ENCODE measurements at regions not wholly inside any gene's neighbourhood (a gene's known extent, or its start where the extent isn't known, plus 50 kb on each side); places are given as distances from the start of the nearest gene placed in this dataset.

DNA sequence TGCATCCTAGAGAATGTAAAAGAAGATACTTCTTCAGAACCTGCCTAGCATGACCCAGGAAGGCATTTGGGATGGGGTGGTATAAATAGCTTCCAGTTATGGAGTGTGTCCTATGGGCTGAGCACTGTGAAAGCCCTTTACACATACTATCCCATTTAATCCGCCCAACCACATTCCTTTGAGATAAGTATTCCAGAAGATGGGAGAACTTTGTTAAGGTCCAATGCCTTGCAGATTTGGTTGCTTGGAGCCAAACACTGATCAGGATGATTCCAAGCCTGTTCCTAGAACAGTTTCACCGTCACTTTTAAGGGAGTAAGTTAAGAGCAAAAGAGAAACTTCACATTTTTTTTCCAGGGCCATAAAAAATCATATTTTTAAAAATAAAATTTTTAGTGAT, 82.5 kb upstream of the CLMN start:
- intact Hi-C loops (cut with micrococcal nuclease) = no loop called here
- Mint-ChIP-seq H3K27ac (no peak overlapping the region), H3K4me1 (ENCODE audit: low read depth) (no peaks in the 10 kb centered on the region), H3K9me3 (no peaks in the 10 kb centered on the region), H3K27me3 (ENCODE audit: insufficient read depth) (no peaks in the 10 kb centered on the region), H3K36me3 (ENCODE audit: low read depth) (peaks cover 6% of the 10 kb centered on the region), H3K4me3 (no peak overlapping the region)
- DNase-seq (ENCODE audit: low spot score) = no peak

DNA sequence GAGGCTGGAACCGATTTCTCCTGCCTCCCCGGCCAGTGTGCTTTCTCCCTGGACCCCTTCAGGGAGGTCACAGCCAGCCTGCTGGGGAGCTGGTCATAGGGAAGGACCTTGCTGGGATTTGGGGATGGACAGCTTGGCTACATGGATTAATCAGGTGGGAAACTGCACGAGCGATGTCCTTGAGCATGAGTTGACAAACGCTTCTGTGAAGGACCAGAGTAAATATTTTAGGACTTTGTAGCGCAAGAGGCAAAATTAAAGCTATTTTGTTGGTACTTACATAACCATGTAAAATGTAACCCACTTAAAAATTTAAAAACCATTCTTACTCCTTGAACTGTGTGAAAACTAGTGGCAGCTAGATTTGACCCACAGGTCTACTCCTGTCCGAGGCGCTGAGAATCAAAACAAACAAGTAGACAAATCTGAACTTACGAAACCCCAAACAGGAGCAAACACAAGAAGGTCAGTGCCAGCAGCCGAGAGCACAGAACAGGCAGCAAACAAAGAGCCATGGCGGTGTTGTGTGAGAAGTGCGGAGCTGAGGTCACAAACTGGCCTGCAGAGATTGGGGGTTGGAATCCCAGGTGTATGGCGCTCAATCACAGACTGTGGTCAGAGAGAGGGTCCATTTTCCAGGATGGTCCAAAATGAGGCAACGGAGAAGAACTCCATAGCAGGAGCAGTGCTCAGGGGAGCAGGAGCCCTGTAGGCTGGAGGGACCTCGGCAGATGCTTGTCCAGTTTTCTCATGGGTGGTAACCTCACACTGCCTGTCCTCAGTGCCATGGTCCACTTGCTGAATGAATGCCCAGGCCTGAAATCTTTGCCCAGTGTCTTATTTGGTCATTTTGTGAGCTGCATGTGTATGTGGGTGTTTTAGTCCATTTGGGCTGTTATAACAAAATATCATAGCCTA, 79.2 kb upstream of the CLMN start:
- no peak for DNase-seq (ENCODE audit: low spot score)
- Mint-ChIP-seq H3K4me1 (ENCODE audit: low read depth) (no peaks in the 10 kb centered on the region), H3K9me3 (no peaks in the 10 kb centered on the region), H3K27ac (no peak overlapping the region), H3K27me3 (ENCODE audit: insufficient read depth) (no peaks in the 10 kb centered on the region), H3K4me3 (no peak overlapping the region), H3K36me3 (ENCODE audit: low read depth) (no peaks in the 10 kb centered on the region)
- intact Hi-C loops (cut with micrococcal nuclease) = no loop called here

DNA sequence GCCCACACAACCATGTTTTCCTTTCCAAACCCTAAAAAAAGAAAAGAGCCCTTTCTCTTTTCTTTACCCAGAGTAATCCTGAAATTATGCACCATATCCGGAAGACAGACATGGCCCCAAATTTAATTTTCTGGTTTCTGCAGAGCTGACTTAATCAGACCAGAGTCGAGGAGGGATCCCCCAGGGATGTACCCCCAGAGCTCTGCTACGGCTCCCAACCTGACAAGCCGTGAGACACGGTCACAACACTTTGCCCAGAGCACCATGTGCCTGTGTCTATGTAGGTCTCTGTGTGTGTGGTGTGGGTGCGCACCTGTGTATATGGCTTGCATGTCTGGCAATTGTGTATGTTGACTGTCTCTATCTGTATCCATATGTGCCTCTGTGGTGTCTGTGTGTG, 77.6 kb upstream of the CLMN start:
- DNase-seq (ENCODE audit: low spot score) = no peak
- Mint-ChIP-seq H3K27me3 (ENCODE audit: insufficient read depth) (no peaks in the 10 kb centered on the region), H3K4me1 (ENCODE audit: low read depth) (no peaks in the 10 kb centered on the region), H3K4me3 (no peak overlapping the region), H3K27ac (no peak overlapping the region), H3K9me3 (no peaks in the 10 kb centered on the region), H3K36me3 (ENCODE audit: low read depth) (no peaks in the 10 kb centered on the region)
- intact Hi-C loops (cut with micrococcal nuclease) = no loop called here

DNA sequence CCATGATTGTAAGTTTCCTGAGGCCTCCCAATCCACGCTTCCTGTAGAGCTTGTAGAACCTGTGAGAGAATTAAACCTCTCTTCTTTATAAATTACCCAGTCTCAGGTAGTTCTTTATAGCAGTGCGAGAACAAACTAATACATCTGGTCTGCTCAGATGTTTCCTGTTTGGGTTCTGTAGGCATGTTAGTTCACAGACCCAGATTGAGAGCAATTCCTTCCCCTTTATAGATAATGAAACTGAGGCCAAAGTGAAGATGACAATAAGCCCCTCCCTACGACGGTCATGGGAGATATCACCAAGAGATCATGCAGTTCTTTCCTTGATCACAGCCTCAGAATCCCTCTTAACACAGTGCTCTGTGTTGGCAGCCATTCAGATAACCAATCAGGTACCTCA, 76.5 kb upstream of the CLMN start:
- no peaks in the 10 kb centered on the region for H3K9me3 Mint-ChIP-seq
- no peak overlapping the region for H3K27ac Mint-ChIP-seq
- no peak overlapping the region for H3K4me3 Mint-ChIP-seq
- intact Hi-C loops (cut with micrococcal nuclease) = no loop called here
- no peaks in the 10 kb centered on the region for H3K36me3 Mint-ChIP-seq (ENCODE audit: low read depth)
- no peaks in the 10 kb centered on the region for H3K4me1 Mint-ChIP-seq (ENCODE audit: low read depth)
- H3K27me3 Mint-ChIP-seq (ENCODE audit: insufficient read depth) = no peaks in the 10 kb centered on the region
- no peak for DNase-seq (ENCODE audit: low spot score)

DNA sequence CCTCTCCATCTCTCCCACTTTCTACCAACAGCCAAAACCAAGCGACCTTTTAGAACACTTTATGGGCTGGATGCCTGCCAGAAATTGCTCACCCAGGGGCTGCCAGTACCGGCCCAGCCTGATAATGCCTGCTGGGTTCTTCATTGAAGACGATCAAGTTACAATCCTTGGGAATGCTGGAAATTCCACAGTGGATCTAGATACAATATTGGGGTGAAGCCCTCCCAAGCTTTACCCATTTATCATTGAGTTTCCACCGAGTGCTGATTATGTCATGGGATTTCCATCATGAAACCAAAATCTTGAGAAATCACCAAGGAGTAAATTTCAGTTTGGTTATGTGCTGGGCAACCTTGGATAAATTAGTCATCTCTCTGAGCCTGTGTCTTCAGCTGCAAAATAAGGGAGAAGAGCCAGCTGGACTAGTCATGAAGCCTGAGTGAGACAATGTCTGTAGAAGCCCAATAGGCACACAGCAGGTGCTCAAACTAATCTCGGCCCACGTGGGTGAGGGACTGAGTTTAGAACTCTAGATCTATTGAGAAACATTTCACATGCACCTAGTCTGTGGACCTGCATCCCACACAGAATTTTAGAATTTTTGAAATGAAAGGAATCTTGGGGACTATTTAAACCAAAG, 75.5 kb upstream of the CLMN start:
- intact Hi-C loops (cut with micrococcal nuclease) = no loop called here
- Mint-ChIP-seq H3K27me3 (ENCODE audit: insufficient read depth) (no peaks in the 10 kb centered on the region), H3K4me1 (ENCODE audit: low read depth) (no peaks in the 10 kb centered on the region), H3K36me3 (ENCODE audit: low read depth) (no peaks in the 10 kb centered on the region), H3K4me3 (no peak overlapping the region), H3K27ac (no peak overlapping the region), H3K9me3 (no peaks in the 10 kb centered on the region)
- DNase-seq (ENCODE audit: low spot score) = no peak

DNA sequence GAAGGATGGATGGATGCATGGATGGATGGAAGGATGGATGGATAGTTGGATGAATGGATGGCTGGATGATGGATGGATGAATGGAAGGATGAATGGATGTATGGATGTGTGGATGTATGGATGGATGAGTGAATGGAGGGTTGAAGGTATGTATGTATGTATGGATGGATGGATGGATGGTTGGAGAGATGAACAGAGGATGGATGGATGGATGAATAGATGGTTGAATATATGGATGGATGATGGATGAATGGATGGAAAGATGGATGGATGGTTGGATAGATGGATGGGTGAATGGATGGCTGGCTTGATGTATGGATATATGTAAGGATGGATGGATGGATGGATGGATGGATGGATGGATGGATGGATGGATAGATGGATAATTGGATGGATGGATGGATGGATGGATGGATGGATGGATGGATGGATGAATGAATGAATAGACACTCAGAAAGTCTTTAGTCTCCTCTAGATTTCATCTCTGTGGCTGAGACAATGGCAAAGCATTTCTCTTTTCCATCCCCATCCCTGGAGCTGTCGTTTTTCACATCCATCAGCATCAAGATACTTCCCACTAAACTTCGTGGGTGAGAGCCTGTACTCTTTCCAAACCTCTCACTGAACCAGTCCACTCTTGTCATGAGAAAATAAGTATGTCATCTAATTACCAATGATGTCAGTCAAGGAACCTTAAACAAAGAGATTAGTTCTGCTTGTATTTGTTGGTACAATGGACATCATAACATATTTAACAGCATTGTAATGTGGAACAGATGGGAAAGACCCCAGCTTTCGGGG, 74.8 kb upstream of the CLMN start:
- H3K27me3 Mint-ChIP-seq (ENCODE audit: insufficient read depth) = no peaks in the 10 kb centered on the region
- H3K4me3 Mint-ChIP-seq = no peak overlapping the region
- DNase-seq (ENCODE audit: low spot score) = no peak
- no peaks in the 10 kb centered on the region for H3K9me3 Mint-ChIP-seq
- no peaks in the 10 kb centered on the region for H3K4me1 Mint-ChIP-seq (ENCODE audit: low read depth)
- no peak overlapping the region for H3K27ac Mint-ChIP-seq
- no peaks in the 10 kb centered on the region for H3K36me3 Mint-ChIP-seq (ENCODE audit: low read depth)
- intact Hi-C loops (cut with micrococcal nuclease) = no loop called here

DNA sequence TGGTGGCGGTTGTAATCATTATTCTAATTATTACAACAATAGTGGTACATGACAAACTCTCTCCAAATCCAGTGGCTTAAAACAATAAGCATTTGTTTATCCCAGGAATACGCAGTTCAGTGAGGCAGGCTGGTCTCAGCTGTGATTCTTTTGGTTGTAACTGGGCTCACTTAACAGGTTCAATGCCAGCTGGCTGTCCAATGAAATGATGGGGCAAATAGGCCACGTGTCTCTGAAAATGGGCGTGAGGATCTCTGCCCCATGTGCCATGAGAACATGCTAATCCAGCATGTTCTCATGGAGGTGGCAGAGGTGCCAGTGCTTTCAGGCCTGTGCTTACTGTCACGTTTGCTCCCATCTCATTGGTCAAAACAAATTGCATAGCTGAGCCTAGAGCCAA, 73.1 kb upstream of the CLMN start:
- no peaks in the 10 kb centered on the region for H3K4me1 Mint-ChIP-seq (ENCODE audit: low read depth)
- intact Hi-C loops (cut with micrococcal nuclease) = no loop called here
- no peak overlapping the region for H3K27ac Mint-ChIP-seq
- H3K4me3 Mint-ChIP-seq = no peak overlapping the region
- H3K9me3 Mint-ChIP-seq = no peaks in the 10 kb centered on the region
- H3K27me3 Mint-ChIP-seq (ENCODE audit: insufficient read depth) = no peaks in the 10 kb centered on the region
- no peak for DNase-seq (ENCODE audit: low spot score)
- H3K36me3 Mint-ChIP-seq (ENCODE audit: low read depth) = no peaks in the 10 kb centered on the region

DNA sequence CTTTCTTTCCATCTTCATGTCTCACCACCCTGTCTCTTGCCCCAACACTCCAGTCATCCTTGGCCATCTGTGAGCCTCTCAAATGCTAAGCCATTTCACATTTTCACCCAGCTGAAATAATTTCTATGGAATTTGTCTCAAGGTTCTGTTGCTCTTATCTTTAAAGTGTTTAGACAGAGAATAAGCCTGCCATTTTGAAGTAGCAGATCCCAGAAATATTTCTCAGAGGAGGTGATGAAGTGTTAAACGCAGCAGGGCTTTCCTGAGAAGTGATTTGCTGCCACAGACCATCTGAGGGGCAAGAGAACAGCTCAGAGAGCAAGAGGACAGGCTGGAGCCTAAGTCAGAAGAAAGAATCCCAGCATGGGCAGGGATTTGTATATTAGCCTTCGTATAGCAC, 71.6 kb upstream of the CLMN start:
- no peaks in the 10 kb centered on the region for H3K36me3 Mint-ChIP-seq (ENCODE audit: low read depth)
- no peaks in the 10 kb centered on the region for H3K9me3 Mint-ChIP-seq
- intact Hi-C loops (cut with micrococcal nuclease) = no loop called here
- H3K27me3 Mint-ChIP-seq (ENCODE audit: insufficient read depth) = no peaks in the 10 kb centered on the region
- DNase-seq (ENCODE audit: low spot score) = no peak
- no peaks in the 10 kb centered on the region for H3K4me1 Mint-ChIP-seq (ENCODE audit: low read depth)
- no peak overlapping the region for H3K27ac Mint-ChIP-seq
- no peak overlapping the region for H3K4me3 Mint-ChIP-seq

DNA sequence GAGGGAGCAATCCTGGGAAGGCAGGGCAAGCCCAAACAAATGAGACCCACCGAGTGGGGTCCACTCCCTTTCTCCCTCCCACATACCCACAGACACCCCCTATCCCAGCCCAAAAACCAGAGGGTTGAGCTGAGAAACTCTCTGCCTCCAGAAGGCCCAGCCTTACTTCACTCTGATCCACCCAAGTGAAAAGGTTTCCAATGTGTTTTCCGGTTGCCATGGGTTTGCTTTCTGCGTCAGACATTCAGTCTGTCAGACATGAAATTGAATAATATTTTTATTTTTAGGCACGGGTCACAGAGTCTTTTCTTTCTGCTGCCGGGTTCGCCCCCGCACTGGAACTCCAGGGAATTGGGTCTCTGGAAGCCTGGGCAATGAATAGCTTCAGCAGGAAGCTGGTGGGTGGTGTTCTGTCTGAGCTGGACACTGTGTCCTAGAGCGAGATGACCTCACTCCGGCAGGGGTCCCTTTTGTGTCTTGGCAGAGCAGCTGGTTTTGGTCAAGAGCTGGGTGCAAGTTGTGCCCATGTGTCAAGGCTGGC, 69.8 kb upstream of the CLMN start:
- Mint-ChIP-seq H3K4me3 (no peak overlapping the region), H3K27me3 (ENCODE audit: insufficient read depth) (no peaks in the 10 kb centered on the region), H3K9me3 (no peaks in the 10 kb centered on the region), H3K4me1 (ENCODE audit: low read depth) (no peaks in the 10 kb centered on the region), H3K36me3 (ENCODE audit: low read depth) (no peaks in the 10 kb centered on the region), H3K27ac (no peak overlapping the region)
- no peak for DNase-seq (ENCODE audit: low spot score)
- intact Hi-C loops (cut with micrococcal nuclease) = no loop called here

DNA sequence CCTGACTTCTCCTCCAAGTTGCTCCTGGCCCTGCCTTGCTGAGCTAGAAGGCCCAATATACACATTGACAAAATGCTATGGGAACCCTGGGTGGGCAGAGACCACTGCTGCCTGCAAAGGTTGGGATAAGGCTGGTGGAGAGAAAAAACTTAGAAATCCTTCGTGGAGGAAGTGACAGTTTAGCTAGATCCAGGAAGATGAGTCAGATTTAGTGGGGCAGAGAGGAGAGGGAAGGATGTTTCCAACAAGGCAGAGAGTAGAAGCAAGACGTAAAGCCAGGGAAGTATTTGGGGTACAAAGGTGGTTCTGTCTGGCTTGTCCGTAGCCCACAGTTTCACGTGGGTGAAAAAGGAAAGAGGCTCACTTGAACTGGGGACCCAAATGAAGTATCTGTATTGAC, 69.0 kb upstream of the CLMN start:
- H3K4me1 Mint-ChIP-seq (ENCODE audit: low read depth) = no peaks in the 10 kb centered on the region
- H3K27me3 Mint-ChIP-seq (ENCODE audit: insufficient read depth) = peaks cover 1% of the 10 kb centered on the region
- intact Hi-C loops (cut with micrococcal nuclease) = no loop called here
- H3K9me3 Mint-ChIP-seq = no peaks in the 10 kb centered on the region
- H3K4me3 Mint-ChIP-seq = no peak overlapping the region
- no peak overlapping the region for H3K27ac Mint-ChIP-seq
- no peak for DNase-seq (ENCODE audit: low spot score)
- H3K36me3 Mint-ChIP-seq (ENCODE audit: low read depth) = no peaks in the 10 kb centered on the region

DNA sequence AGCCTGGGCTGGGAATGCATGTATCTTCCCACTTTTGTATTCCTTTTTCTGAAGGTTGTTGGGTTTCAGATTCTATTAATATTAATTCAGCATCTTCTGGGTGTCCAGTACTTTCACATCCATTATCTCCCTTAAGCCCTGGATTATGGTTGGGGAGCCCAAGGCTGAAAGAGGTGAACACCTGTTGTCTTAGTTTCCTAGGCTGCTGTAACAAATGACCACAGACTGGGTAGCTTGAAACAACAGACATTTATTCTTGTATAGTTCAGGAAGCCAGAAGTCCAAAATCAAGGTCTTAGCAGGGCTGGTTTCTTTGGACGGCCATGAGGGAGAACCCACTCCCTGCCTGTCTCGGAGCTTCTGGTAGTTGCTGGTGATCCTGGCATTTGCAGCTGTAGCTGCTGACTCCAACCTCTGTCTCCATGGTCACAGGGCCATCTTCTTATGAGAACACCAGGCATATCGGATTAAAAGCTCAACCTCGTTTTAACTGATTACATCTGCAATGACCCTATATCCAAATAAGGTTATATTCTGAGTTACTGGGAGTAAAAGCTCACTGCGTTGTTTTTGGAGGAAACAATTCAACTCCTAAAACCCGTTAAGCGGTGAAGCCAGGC, 68.2 kb upstream of the CLMN start:
- Mint-ChIP-seq H3K4me1 (ENCODE audit: low read depth) (no peaks in the 10 kb centered on the region), H3K9me3 (no peaks in the 10 kb centered on the region), H3K27me3 (ENCODE audit: insufficient read depth) (peaks cover 1% of the 10 kb centered on the region), H3K4me3 (no peak overlapping the region), H3K36me3 (ENCODE audit: low read depth) (no peaks in the 10 kb centered on the region), H3K27ac (no peak overlapping the region)
- intact Hi-C loops (cut with micrococcal nuclease) = no loop called here
- DNase-seq (ENCODE audit: low spot score) = no peak

DNA sequence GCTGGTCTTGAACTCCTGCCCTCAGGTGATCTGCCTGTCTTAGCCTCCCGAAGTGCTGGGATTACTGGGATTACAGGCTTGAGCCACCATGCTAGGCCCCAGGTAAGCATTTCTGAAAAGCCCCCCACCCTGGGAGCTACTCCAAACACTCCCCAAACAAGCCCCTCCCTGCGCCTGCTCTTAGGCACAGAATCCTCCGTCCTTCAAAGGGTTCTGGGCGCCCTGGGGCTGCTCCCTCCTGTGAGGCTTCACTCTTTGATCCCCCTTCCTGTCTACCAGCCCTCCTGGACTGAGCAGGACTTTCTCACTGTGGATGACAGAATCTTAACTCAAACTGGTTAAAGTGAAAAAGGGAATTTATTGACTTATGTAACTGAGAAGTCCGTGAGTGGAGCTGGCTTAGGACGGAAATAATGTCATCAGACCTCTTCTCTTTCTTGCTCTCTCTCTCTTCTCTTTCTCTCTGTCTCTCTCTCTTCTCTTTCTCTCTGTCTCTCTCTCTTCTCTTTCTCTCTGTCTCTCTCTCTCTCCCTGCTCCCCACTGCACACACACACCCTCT, 66.9 kb upstream of the CLMN start:
- intact Hi-C loops (cut with micrococcal nuclease) = no loop called here
- Mint-ChIP-seq H3K27ac (no peak overlapping the region), H3K4me3 (no peak overlapping the region), H3K27me3 (ENCODE audit: insufficient read depth) (peaks cover 1% of the 10 kb centered on the region), H3K4me1 (ENCODE audit: low read depth) (no peaks in the 10 kb centered on the region), H3K36me3 (ENCODE audit: low read depth) (no peaks in the 10 kb centered on the region), H3K9me3 (no peaks in the 10 kb centered on the region)
- DNase-seq (ENCODE audit: low spot score) = no peak

All from activated T-helper 1 cell treated with anti-CD3 and anti-CD28 coated beads, Interleukin-12 subunit alpha, Interleukin-12 subunit beta, Interleukin-2, Interleukin-4 antibody, amounts not matched to agents 30 ng/mL and 10 ng/mL and 1 ng/mL, durations not matched to agents 14 hours and 24 hours and 36 hours (primary cell).